IMR-90 (cell line): ENCODE measurements at regions not wholly inside any gene's neighbourhood (a gene's known extent, or its start where the extent isn't known, plus 50 kb on each side); places are given as distances from the start of the nearest gene placed in this dataset.

ENCODE experiments used
- ATAC-seq: fragments of 200-7000 bp; cut with Tn5 transposase; 2 replicates; pipeline ENCODE4 v1.9.1; 2020; ENCODE audit warnings: low read depth, mild to moderate bottlenecking, moderate library complexity
- BruUV-seq: library from RNA; stranded (reverse); fragments of 400-500 nt; replicated peaks from 2 replicates; lab custom pipeline; 2021; lab: Mats Ljungman, UMichigan
- CTCF ChIA-PET: fragments of 300-600 bp; formaldehyde crosslinking; extraction: SDS; loops from one replicate; lab custom pipeline; 2021; ENCODE audit warnings: antibody characterized with exemption; lab: Yijun Ruan, JAX
- POLR2A ChIA-PET: fragments of 300-600 bp; sonication (Branson Sonifier 250); formaldehyde crosslinking; loops from one replicate; lab custom pipeline; 2022; ENCODE audit warnings: antibody characterized with exemption; ENCODE audit not compliant: unreplicated experiment; lab: Charles Lee
- DNase-seq: peaks from one replicate; pipeline ENCODE4 v3.0.0; 2013
- H2AFZ ChIP-seq: replicated peaks from 2 replicates; pipeline ENCODE3; 2013; ENCODE audit warnings: low read length, mild to moderate bottlenecking; ENCODE audit not compliant: poor library complexity
- H2AK5ac ChIP-seq: 2 replicates; pipeline ENCODE4 v1.6.1; 2013; ENCODE audit warnings: low read depth, low read length, inconsistent platforms
- H2AK9ac ChIP-seq: replicated peaks from 2 replicates; pipeline ENCODE3; 2013; ENCODE audit warnings: mild to moderate bottlenecking, low read depth, low read length, moderate library complexity; ENCODE audit not compliant: poor library complexity
- H2BK120ac ChIP-seq: 2 replicates; pipeline ENCODE4 v1.6.1; 2013; ENCODE audit warnings: low read depth, low read length, inconsistent platforms
- H2BK15ac ChIP-seq: 3 replicates; pipeline ENCODE4 v1.6.1; 2013; ENCODE audit warnings: low read depth, low read length, inconsistent platforms
- H2BK20ac ChIP-seq: 2 replicates; pipeline ENCODE4 v1.6.1; 2013; ENCODE audit warnings: low read depth, mild to moderate bottlenecking, inconsistent platforms, low read length, moderate library complexity
- H2BK5ac ChIP-seq: 2 replicates; pipeline ENCODE4 v1.6.1; 2013; ENCODE audit warnings: mild to moderate bottlenecking, low read depth, low read length, inconsistent platforms; ENCODE audit not compliant: poor library complexity, severe bottlenecking
- H3K14ac ChIP-seq: replicated peaks from 2 replicates; pipeline ENCODE4 v1.6.1; 2013; ENCODE audit warnings: low read depth, low read length, inconsistent platforms
- H3K18ac ChIP-seq: 2 replicates; pipeline ENCODE4 v1.6.1; 2013; ENCODE audit warnings: low read depth, low read length, control low read depth
- H3K23ac ChIP-seq: 2 replicates; pipeline ENCODE4 v1.6.1; 2013; ENCODE audit warnings: low read depth, low read length, inconsistent platforms
- H3K27ac ChIP-seq: 2 replicates; pipeline ENCODE4 v1.5.1; 2013; ENCODE audit warnings: mild to moderate bottlenecking, control low read depth, low read length; ENCODE audit not compliant: insufficient read depth
- H3K27me3 ChIP-seq: 2 replicates; pipeline ENCODE4 v1.6.1; 2013; ENCODE audit warnings: low read length; ENCODE audit not compliant: control insufficient read depth, insufficient read depth
- H3K36me3 ChIP-seq: 2 replicates; pipeline ENCODE4 v1.6.1; 2013; ENCODE audit warnings: low read length, mixed read lengths; ENCODE audit not compliant: control insufficient read depth, insufficient read depth
- H3K4ac ChIP-seq: 2 replicates; pipeline ENCODE4 v1.6.1; 2013; ENCODE audit warnings: low read depth, low read length, inconsistent platforms
- H3K4me1 ChIP-seq: 2 replicates; pipeline ENCODE4 v1.6.1; 2013; ENCODE audit warnings: low read length, mixed read lengths; ENCODE audit not compliant: control insufficient read depth, insufficient read depth
- H3K4me2 ChIP-seq: 2 replicates; pipeline ENCODE4 v1.6.1; 2013; ENCODE audit warnings: low read depth, mild to moderate bottlenecking, control low read depth, low read length, moderate library complexity
- H3K4me3 ChIP-seq: 2 replicates; pipeline ENCODE4 v1.5.1; 2013; ENCODE audit warnings: low read depth, mild to moderate bottlenecking, control low read depth, low read length, moderate library complexity; ENCODE audit not compliant: insufficient read depth
- H3K56ac ChIP-seq: 2 replicates; pipeline ENCODE4 v1.6.1; 2013; ENCODE audit warnings: low read length, inconsistent platforms; ENCODE audit not compliant: insufficient read depth; ENCODE audit errors: extremely low read depth
- H3K79me1 ChIP-seq, 2 experiments: 2 replicates each; pipeline ENCODE4 v1.6.1; 2013; ENCODE audit warnings: low read length in 2 of 2, inconsistent platforms in 1 of 2, low read depth in 1 of 2
- H3K9ac ChIP-seq: 2 replicates; pipeline ENCODE4 v1.6.1; 2013; ENCODE audit warnings: low read depth, low read length, control low read depth
- H3K9me1 ChIP-seq: 2 replicates; pipeline ENCODE4 v1.6.1; 2013; ENCODE audit warnings: low read length, inconsistent platforms; ENCODE audit not compliant: insufficient read depth
- H3K9me3 ChIP-seq: 2 replicates; pipeline ENCODE4 v1.6.1; 2013; ENCODE audit warnings: low read length; ENCODE audit not compliant: control insufficient read depth, insufficient read depth
- H4K20me1 ChIP-seq: 2 replicates; pipeline ENCODE4 v1.6.1; 2013; ENCODE audit warnings: low read length, inconsistent platforms; ENCODE audit not compliant: insufficient read depth
- H4K5ac ChIP-seq: 2 replicates; pipeline ENCODE4 v1.6.1; 2013; ENCODE audit warnings: mild to moderate bottlenecking, low read depth, low read length, control low read depth
- H4K8ac ChIP-seq, 2 experiments: 2 replicates each; pipeline ENCODE4 v1.6.1; 2013; ENCODE audit warnings: low read depth in 2 of 2, low read length in 2 of 2, control low read depth in 1 of 2, inconsistent platforms in 1 of 2
- H4K91ac ChIP-seq: 2 replicates; pipeline ENCODE4 v1.6.1; 2013; ENCODE audit warnings: low read depth, low read length, inconsistent platforms; ENCODE audit not compliant: insufficient read depth
- BHLHE40 ChIP-seq: fragments of 150-350 bp; IDR thresholded peaks from 2 replicates; pipeline ENCODE4 v1.6.1; 2016; ENCODE audit warnings: mild to moderate bottlenecking, low read depth, low read length
- CEBPB ChIP-seq: IDR thresholded peaks from 2 replicates; pipeline ENCODE4 v1.6.1; 2012; ENCODE audit warnings: low read depth, low read length, improper control_type of control experiment
- CHD1 ChIP-seq: IDR thresholded peaks from 2 replicates; pipeline ENCODE4 v1.6.1; 2012; ENCODE audit warnings: low read depth, low read length, improper control_type of control experiment
- ELK1 ChIP-seq: fragments of 150-350 bp; IDR thresholded peaks from 2 replicates; pipeline ENCODE4 v1.6.1; 2016; ENCODE audit warnings: low read depth, mild to moderate bottlenecking, low read length, moderate library complexity, borderline replicate concordance
- FOS ChIP-seq: fragments of 150-350 bp; IDR thresholded peaks from 2 replicates; pipeline ENCODE4 v1.6.1; 2016; ENCODE audit warnings: low read depth, low read length
- MAFK ChIP-seq: IDR thresholded peaks from 2 replicates; pipeline ENCODE4 v1.6.1; 2012; ENCODE audit warnings: low read depth, low read length, improper control_type of control experiment
- MAZ ChIP-seq: IDR thresholded peaks from 2 replicates; pipeline ENCODE4 v1.6.1; 2012; ENCODE audit warnings: low read depth, mild to moderate bottlenecking, low read length, improper control_type of control experiment, moderate library complexity, borderline replicate concordance
- MXI1 ChIP-seq: IDR thresholded peaks from 2 replicates; pipeline ENCODE4 v1.6.1; 2012; ENCODE audit warnings: low read depth, mild to moderate bottlenecking, low read length, moderate library complexity, borderline replicate concordance
- NFE2L2 ChIP-seq: fragments of 150-350 bp; IDR thresholded peaks from 2 replicates; pipeline ENCODE4 v1.6.1; 2016; ENCODE audit warnings: low read depth, mild to moderate bottlenecking, low read length
- POLR2A ChIP-seq: IDR thresholded peaks from 2 replicates; pipeline ENCODE4 v1.6.1; 2012; ENCODE audit warnings: mild to moderate bottlenecking, low read depth, low read length
- RAD21 ChIP-seq: IDR thresholded peaks from 2 replicates; pipeline ENCODE4 v1.6.1; 2012; ENCODE audit warnings: low read length, improper control_type of control experiment
- RFX5 ChIP-seq: IDR thresholded peaks from 2 replicates; pipeline ENCODE4 v1.8.0; 2012; ENCODE audit warnings: low read depth, mild to moderate bottlenecking, low read length, moderate library complexity
- SMC3 ChIP-seq: fragments of 150-350 bp; IDR thresholded peaks from 2 replicates; pipeline ENCODE4 v1.6.1; 2016; ENCODE audit warnings: low read depth, mild to moderate bottlenecking, antibody characterized with exemption, low read length, moderate library complexity
- WGBS, 2 experiments: methylation state at CpG; one replicate each; pipeline versions ENCODE4 v1.1.5 to v1.1.7; 2013; ENCODE audit warnings: missing lambda C conversion rate in 2 of 2; ENCODE audit not compliant: insufficient read length in 1 of 2; ENCODE audit errors: extremely low coverage in 2 of 2; 5-methylcytosine and 5-hydroxymethylcytosine counted together
- dilution Hi-C: fragments of 300-500 bp; cut with HindIII; formaldehyde crosslinking; loops from one replicate; pipeline ENCODE4 v1.14.3; 2018; ENCODE audit warnings: low sequenced_read_pairs; ENCODE audit not compliant: unreplicated experiment
- in situ Hi-C: fragments of 300-500 bp; cut with MboI; formaldehyde crosslinking; loops from 3 replicates; pipeline ENCODE4 v1.14.3; 2019; ENCODE audit warnings: low sequenced_read_pairs, inconsistent platforms, mixed read lengths
- intact Hi-C: fragments of 100-400 bp; cut with micrococcal nuclease; formaldehyde crosslinking; loops from 2 replicates; pipeline ENCODE4 v1.10.0; 2022

GRCh38 chr1:228974273-228974672 is 239.0 kb downstream of the RHOU start:
- DNase-seq (no peak), ATAC-seq (no peak)
- H4K8ac ChIP-seq, result no peak overlapping the region
- no peak overlapping the region for H2AFZ ChIP-seq
- no peak overlapping the region for H3K56ac ChIP-seq
- BruUV-seq, result no TSS peak
- H4K91ac ChIP-seq, result no peak overlapping the region
- H3K23ac ChIP-seq, result no peak overlapping the region
- no peak overlapping the region for H2BK5ac ChIP-seq
- no peak overlapping the region for H3K27ac ChIP-seq
- H3K4me2 ChIP-seq, result no peak overlapping the region
- H3K36me3 ChIP-seq, result no peaks in the 10 kb centered on the region
- TF ChIP-seq MAZ (no peak), MAFK (no peak), FOS (no peak), RAD21 (no peak), CHD1 (no peak), SMC3 (no peak), ELK1 (no peak), MXI1 (no peak), NFE2L2 (no peak), CEBPB (no peak), RFX5 (no peak), BHLHE40 (no peak), POLR2A (no peak)
- CTCF ChIA-PET, result no interaction called here
- H2BK120ac ChIP-seq, result no peak overlapping the region
- H3K27me3 ChIP-seq, result no peaks in the 10 kb centered on the region
- no peak overlapping the region for H2AK5ac ChIP-seq
- no CpG with 5 or more reads among the region's 7 CpGs for WGBS, 2 experiments
- no peak overlapping the region for H4K5ac ChIP-seq
- H3K4me1 ChIP-seq, result peaks cover 4% of the 10 kb centered on the region; the same call in 1 of the 2 replicates
- no peak overlapping the region for H3K4me3 ChIP-seq
- no peak overlapping the region for H3K9ac ChIP-seq
- H2AK9ac ChIP-seq, result no peak overlapping the region
- dilution Hi-C loops, result no loop called here
- intact Hi-C loops, result no loop called here
- H2BK15ac ChIP-seq, result no peak overlapping the region
- no peak overlapping the region for H3K4ac ChIP-seq
- H3K9me3 ChIP-seq, result no peaks in the 10 kb centered on the region
- no peak overlapping the region for H3K14ac ChIP-seq
- H2BK20ac ChIP-seq, result no peak overlapping the region
- POLR2A ChIA-PET, result no interaction called here
- H3K9me1 ChIP-seq, result 0 out of 2 replicates have a peak, but pooled peaks cover 6% of the 10 kb centered on the region
- H4K20me1 ChIP-seq, result no peaks in the 10 kb centered on the region
- H3K18ac ChIP-seq, result no peak overlapping the region
- in situ Hi-C loops, result no loop called here
- H3K79me1 ChIP-seq, result no peaks in the 10 kb centered on the region
